ENCODE measurements at regions not wholly inside any gene's neighbourhood (a gene's known extent, or its start where the extent isn't known, plus 50 kb on each side); places are given as distances from the start of the nearest gene placed in this dataset.

- no peaks in the 10 kb centered on the region for H3K36me3 ChIP-seq (replicated peaks in 1 of 2)
- no peak overlapping the region for H3K4me3 ChIP-seq
- TF ChIP-seq POLR2A (IDR thresholded peaks at IDR 0.05) = no peak
- TF ChIP-seq CTCF (IDR thresholded peaks at IDR 0.05) = no peak
- no peaks in the 10 kb centered on the region for H3K27me3 ChIP-seq
- H3K27ac ChIP-seq = no peak overlapping the region
- intact Hi-C loops (cut with DNase I) = no loop called here
- no peaks in the 10 kb centered on the region for H3K9me3 ChIP-seq (replicated peaks in 1 of 3)
- H3K4me1 ChIP-seq (replicated peaks in 1 of 2) = no peaks in the 10 kb centered on the region
- WGBS, 4 donors = 79 to 95% (median 86%) methylated on average over 2 of the region's 2 CpGs
- DNase-seq = no peak
Measured at GRCh38 chr2:106685180-106685897, 198.2 kb downstream of the CD8B2 start.

GRCh38 chr2:106686814-106687213, 199.2 kb downstream of the ST6GAL2 start:
- intact Hi-C loops (cut with DNase I) = no loop called here
- Histone ChIP-seq H3K27ac (no peak overlapping the region), H3K4me3 (no peak overlapping the region), H3K36me3 (replicated peaks in 1 of 2) (no peaks in the 10 kb centered on the region), H3K4me1 (replicated peaks in 1 of 2) (no peaks in the 10 kb centered on the region), H3K9me3 (replicated peaks in 1 of 3) (no peaks in the 10 kb centered on the region), H3K27me3 (no peaks in the 10 kb centered on the region)
- TF ChIP-seq CTCF (IDR thresholded peaks at IDR 0.05) (no peak), POLR2A (IDR thresholded peaks at IDR 0.05) (no peak)
- DNase-seq = no peak
- WGBS, 4 donors = 62 to 82% (median 75%) methylated on average over 1 of the region's 1 CpG

- Histone ChIP-seq H3K4me1 (replicated peaks in 1 of 2) (no peaks in the 10 kb centered on the region), H3K36me3 (replicated peaks in 1 of 2) (no peaks in the 10 kb centered on the region), H3K27me3 (no peaks in the 10 kb centered on the region), H3K9me3 (replicated peaks in 1 of 3) (no peaks in the 10 kb centered on the region), H3K27ac (no peak overlapping the region), H3K4me3 (no peak overlapping the region)
- intact Hi-C loops (cut with DNase I) = no loop called here
- TF ChIP-seq POLR2A (IDR thresholded peaks at IDR 0.05) = no peak
- no peak for TF ChIP-seq CTCF (IDR thresholded peaks at IDR 0.05)
- DNase-seq = no peak
- 85 to 91% (median 88%) methylated on average over 4 of the region's 4 CpGs for WGBS, 4 donors
Measured at GRCh38 chr2:106694964-106695470, 190.9 kb downstream of the ST6GAL2 start.

- no peaks in the 10 kb centered on the region for H3K36me3 ChIP-seq (replicated peaks in 1 of 2)
Measured at GRCh38 chr2:106695919-106696318, 190.0 kb downstream of the ST6GAL2 start.

More at GRCh38 chr2:106695919-106696318, 190.0 kb downstream of the ST6GAL2 start:
- no peaks in the 10 kb centered on the region for H3K9me3 ChIP-seq (replicated peaks in 1 of 3)
- 79 to 88% (median 85%) methylated on average over 5 of the region's 5 CpGs for WGBS, 4 donors
- H3K27me3 ChIP-seq = no peaks in the 10 kb centered on the region
- no peaks in the 10 kb centered on the region for H3K4me1 ChIP-seq (replicated peaks in 1 of 2)
- intact Hi-C loops (cut with DNase I) = no loop called here
- DNase-seq = no peak
- H3K27ac ChIP-seq = no peak overlapping the region
- no peak overlapping the region for H3K4me3 ChIP-seq
- no peak for TF ChIP-seq CTCF (IDR thresholded peaks at IDR 0.05)
- TF ChIP-seq POLR2A (IDR thresholded peaks at IDR 0.05) = no peak
